ENCODE measurements at regions not wholly inside any gene's neighbourhood (a gene's known extent, or its start where the extent isn't known, plus 50 kb on each side); places are given as distances from the start of the nearest gene placed in this dataset.

DNA sequence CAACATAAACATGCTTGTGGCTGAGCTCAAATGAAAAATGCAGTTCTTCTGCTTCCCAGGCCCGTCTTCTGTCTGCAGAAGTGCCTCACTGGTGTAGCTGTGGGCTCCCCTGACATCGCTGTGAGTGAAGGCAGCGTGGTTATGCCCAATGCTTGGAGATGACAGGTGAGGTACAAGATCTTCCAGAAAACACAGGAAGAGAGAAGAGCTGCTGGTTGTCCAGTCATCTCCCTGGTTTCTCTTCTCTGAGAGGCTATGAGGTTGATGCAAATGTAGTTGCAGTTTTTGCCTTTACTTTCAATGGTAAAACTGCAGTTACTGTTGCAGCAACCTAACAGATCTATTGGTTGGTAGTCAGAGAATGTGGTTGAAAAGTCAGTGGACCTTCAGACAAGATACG lies 223.6 kb downstream of the GATA3 start:
- Histone ChIP-seq H3K27me3 (no peaks in the 10 kb centered on the region), H3K36me3 (no peaks in the 10 kb centered on the region), H3K4me1 (ENCODE audit: insufficient read depth) (no peaks in the 10 kb centered on the region), H3K9me3 (no peaks in the 10 kb centered on the region), H3K4me3 (no peak overlapping the region), H3K27ac (no peak overlapping the region)
- WGBS, 3 donors = 79 to 85% (median 80%) methylated on average over 4 of the region's 4 CpGs
- TF ChIP-seq, protein P1, sequence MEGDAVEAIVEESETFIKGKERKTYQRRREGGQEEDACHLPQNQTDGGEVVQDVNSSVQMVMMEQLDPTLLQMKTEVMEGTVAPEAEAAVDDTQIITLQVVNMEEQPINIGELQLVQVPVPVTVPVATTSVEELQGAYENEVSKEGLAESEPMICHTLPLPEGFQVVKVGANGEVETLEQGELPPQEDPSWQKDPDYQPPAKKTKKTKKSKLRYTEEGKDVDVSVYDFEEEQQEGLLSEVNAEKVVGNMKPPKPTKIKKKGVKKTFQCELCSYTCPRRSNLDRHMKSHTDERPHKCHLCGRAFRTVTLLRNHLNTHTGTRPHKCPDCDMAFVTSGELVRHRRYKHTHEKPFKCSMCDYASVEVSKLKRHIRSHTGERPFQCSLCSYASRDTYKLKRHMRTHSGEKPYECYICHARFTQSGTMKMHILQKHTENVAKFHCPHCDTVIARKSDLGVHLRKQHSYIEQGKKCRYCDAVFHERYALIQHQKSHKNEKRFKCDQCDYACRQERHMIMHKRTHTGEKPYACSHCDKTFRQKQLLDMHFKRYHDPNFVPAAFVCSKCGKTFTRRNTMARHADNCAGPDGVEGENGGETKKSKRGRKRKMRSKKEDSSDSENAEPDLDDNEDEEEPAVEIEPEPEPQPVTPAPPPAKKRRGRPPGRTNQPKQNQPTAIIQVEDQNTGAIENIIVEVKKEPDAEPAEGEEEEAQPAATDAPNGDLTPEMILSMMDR (IDR thresholded peaks at IDR 0.05) = no peak
- TF ChIP-seq EP300 (IDR thresholded peaks at IDR 0.05) (no peak), POLR2A (IDR thresholded peaks at IDR 0.05) (no peak)
- intact Hi-C loops (cut with DNase I) = no loop called here
- DNase-seq = no peak

- Histone ChIP-seq H3K27me3 (no peaks in the 10 kb centered on the region), H3K4me3 (no peak overlapping the region), H3K9me3 (no peaks in the 10 kb centered on the region), H3K27ac (no peak overlapping the region), H3K4me1 (ENCODE audit: insufficient read depth) (no peaks in the 10 kb centered on the region), H3K36me3 (no peaks in the 10 kb centered on the region)
- intact Hi-C loops (cut with DNase I) = no loop called here
- no peak for DNase-seq
- TF ChIP-seq EP300 (IDR thresholded peaks at IDR 0.05) (no peak), POLR2A (IDR thresholded peaks at IDR 0.05) (no peak)
- TF ChIP-seq, protein P1 (IDR thresholded peaks at IDR 0.05) = no peak
- 21 to 42% (median 31%) methylated on average over 2 of the region's 2 CpGs for WGBS, 3 donors
Observed at GRCh38 chr10:8279598-8279997, 225.1 kb downstream of the GATA3 start.

GRCh38 chr10:8280946-8281345 lies 226.5 kb downstream of the GATA3 start:
- intact Hi-C loops (cut with DNase I) = no loop called here
- TF ChIP-seq, protein P1 (IDR thresholded peaks at IDR 0.05) = no peak
- no peak for TF ChIP-seq EP300 (IDR thresholded peaks at IDR 0.05)
- no peak for TF ChIP-seq POLR2A (IDR thresholded peaks at IDR 0.05)
- 89 to 95% (median 92%) methylated on average over 7 of the region's 7 CpGs for WGBS, 3 donors

GRCh38 chr10:8282340-8282739 lies 227.9 kb downstream of the GATA3 start:
- 63 to 73% (median 69%) methylated on average over 4 of the region's 4 CpGs for WGBS, 3 donors
- H3K9me3 ChIP-seq = no peaks in the 10 kb centered on the region
- TF ChIP-seq EP300 (IDR thresholded peaks at IDR 0.05) (no peak), POLR2A (IDR thresholded peaks at IDR 0.05) (no peak)
- TF ChIP-seq, protein P1 (IDR thresholded peaks at IDR 0.05) = no peak

More at GRCh38 chr10:8280946-8281345, 226.5 kb downstream of the GATA3 start:
- no peaks in the 10 kb centered on the region for H3K36me3 ChIP-seq
- H3K4me3 ChIP-seq = no peak overlapping the region
- H3K9me3 ChIP-seq = no peaks in the 10 kb centered on the region
- H3K4me1 ChIP-seq (ENCODE audit: insufficient read depth) = no peaks in the 10 kb centered on the region
- no peak for DNase-seq
- H3K27ac ChIP-seq = no peak overlapping the region
- H3K27me3 ChIP-seq = no peaks in the 10 kb centered on the region

More at GRCh38 chr10:8282340-8282739, 227.9 kb downstream of the GATA3 start:
- H3K4me3 ChIP-seq = no peak overlapping the region
- intact Hi-C loops (cut with DNase I) = no loop called here
- H3K27ac ChIP-seq = no peak overlapping the region
- H3K36me3 ChIP-seq = no peaks in the 10 kb centered on the region
- DNase-seq = no peak
- H3K4me1 ChIP-seq (ENCODE audit: insufficient read depth) = no peaks in the 10 kb centered on the region
- H3K27me3 ChIP-seq = no peaks in the 10 kb centered on the region
